CD4-positive, alpha-beta T cell (primary cell): ENCODE measurements at regions not wholly inside any gene's neighbourhood (a gene's known extent, or its start where the extent isn't known, plus 50 kb on each side); places are given as distances from the start of the nearest gene placed in this dataset.
"Not testable (repeated sequence)": the region's sequence is repeated elsewhere in the genome, so short reads cannot be mapped to it uniquely, and the experiment has no call there.

Source experiments
- ATAC-seq: fragments of 200-7000 bp; cut with Tn5 transposase; one replicate; pipeline ENCODE4 v1.10.0; 2022; ENCODE audit warnings: mild to moderate bottlenecking; ENCODE audit not compliant: poor library complexity
- CTCF ChIA-PET: fragments of 350-600 bp; sonication (Branson Sonifier 250); formaldehyde crosslinking; loops from one replicate; lab custom pipeline; 2021; ENCODE audit warnings: antibody characterized with exemption, inconsistent platforms; lab: Charles Lee
- POLR2A ChIA-PET: fragments of 350-600 bp; sonication (Branson Sonifier 250); formaldehyde crosslinking; loops from one replicate; lab custom pipeline; 2021; ENCODE audit warnings: antibody characterized with exemption, inconsistent platforms; lab: Charles Lee
- DNase-seq, 14 experiments: peaks; one replicate each; pipeline ENCODE4 v3.0.0-alpha.2; 2013 to 2020; ENCODE audit warnings: mixed read lengths in 2 of 14
- H3K27ac ChIP-seq, 2 donors: one replicate each; pipeline versions ENCODE4 v1.5.1 to v1.7.0; 2013; ENCODE audit warnings: low read length in 2 of 2, low read depth in 1 of 2, mild to moderate bottlenecking in 1 of 2
- H3K27me3 ChIP-seq, 2 experiments: 1 replicate in 1 of 2; 2 replicates in 1 of 2; pipeline versions ENCODE4 v1.6.1 to v1.7.0; 2013; ENCODE audit warnings: low read length in 2 of 2, control low read depth in 1 of 2, mild to moderate bottlenecking in 1 of 2, moderate library complexity in 1 of 2; ENCODE audit not compliant: insufficient read depth in 2 of 2, control insufficient read depth in 1 of 2
- H3K36me3 ChIP-seq: one replicate; pipeline ENCODE4 v1.6.1; 2013; ENCODE audit warnings: low read length, control low read depth; ENCODE audit not compliant: insufficient read depth
- H3K4me1 ChIP-seq: one replicate; pipeline ENCODE4 v1.6.1; 2013; ENCODE audit warnings: low read length, control low read depth; ENCODE audit not compliant: insufficient read depth
- H3K4me3 ChIP-seq: one replicate; pipeline ENCODE4 v1.5.1; 2013; ENCODE audit warnings: mild to moderate bottlenecking, low read length, moderate library complexity
- H3K9me3 ChIP-seq, 2 experiments: 1 replicate in 1 of 2; 2 replicates in 1 of 2; pipeline versions ENCODE4 v1.6.1 to v1.7.0; 2013; ENCODE audit warnings: low read length in 2 of 2, mild to moderate bottlenecking in 2 of 2, control low read depth in 1 of 2, moderate library complexity in 1 of 2; ENCODE audit not compliant: control insufficient read depth in 1 of 2, insufficient read depth in 1 of 2
- H3K27ac Mint-ChIP-seq: one replicate; pipeline ENCODE4 v1.8.0; 2020; ENCODE audit warnings: mixed read lengths
- H3K27me3 Mint-ChIP-seq: one replicate; pipeline ENCODE4 v1.8.0; 2021; ENCODE audit warnings: mixed read lengths
- H3K36me3 Mint-ChIP-seq: one replicate; pipeline ENCODE4 v1.8.0; 2021; ENCODE audit warnings: low read depth, mixed read lengths
- H3K4me1 Mint-ChIP-seq: one replicate; pipeline ENCODE4 v1.8.0; 2021; ENCODE audit warnings: low read depth, mixed read lengths
- H3K4me3 Mint-ChIP-seq: one replicate; pipeline ENCODE4 v1.8.0; 2020; ENCODE audit warnings: mild to moderate bottlenecking, mixed read lengths
- H3K9me3 Mint-ChIP-seq: one replicate; pipeline ENCODE4 v1.8.0; 2020; ENCODE audit warnings: mixed read lengths
- intact Hi-C, 2 experiments: fragments of 100-400 bp; cut with DNase I in 1 of 2; cut with micrococcal nuclease in 1 of 2; formaldehyde crosslinking; loops; one replicate each; pipeline versions ENCODE4 v1.15.1 to v1.9.0; 2023 to 2025; cut with DNase I, micrococcal nuclease
- TF ChIP-seq, protein P1 (sequence below): fragments of 200-600 bp; IDR thresholded peaks from one replicate; pipeline ENCODE4 v1.8.0; 2022; ENCODE audit warnings: antibody characterized with exemption, mild to moderate bottlenecking

DNA sequence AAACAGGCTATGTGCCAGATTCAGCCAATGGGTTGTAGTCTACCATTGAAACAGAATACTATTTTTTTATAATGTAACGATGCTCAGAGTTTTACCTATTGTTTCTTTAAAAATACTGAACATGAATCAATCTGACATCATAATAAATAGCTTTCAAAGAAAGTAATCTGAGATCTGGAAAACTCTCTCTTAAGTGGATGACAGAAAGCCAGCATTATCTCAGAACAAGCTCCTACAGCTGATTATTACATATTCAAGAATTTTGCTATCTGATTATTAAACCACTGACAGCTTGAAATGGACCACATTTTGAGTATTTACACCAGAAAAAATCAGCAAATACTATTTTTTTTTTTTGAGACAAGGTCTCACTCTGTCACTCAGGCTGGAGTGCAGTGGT is 484.2 kb upstream of the SOX9 start:
- CTCF ChIA-PET, result no interaction called here
- peaks cover 8% of the 10 kb centered on the region for H3K9me3 Mint-ChIP-seq
- no peaks in the 10 kb centered on the region for H3K4me1 ChIP-seq
- H3K4me3 Mint-ChIP-seq, result no peak overlapping the region
- no peaks in the 10 kb centered on the region for H3K4me1 Mint-ChIP-seq
- intact Hi-C loops, result no loop called here
- no peaks in the 10 kb centered on the region for H3K36me3 Mint-ChIP-seq
- POLR2A ChIA-PET, result no interaction called here
- no peaks in the 10 kb centered on the region for H3K36me3 ChIP-seq
- ATAC-seq (no peak), DNase-seq (no peak)
- H3K9me3 ChIP-seq, result no peaks in the 10 kb centered on the region
- H3K4me3 ChIP-seq, result no peak overlapping the region
- no peak overlapping the region for H3K27ac Mint-ChIP-seq
- no peaks in the 10 kb centered on the region for H3K27me3 ChIP-seq
- H3K27ac ChIP-seq, result no peak overlapping the region
- TF ChIP-seq, protein P1, sequence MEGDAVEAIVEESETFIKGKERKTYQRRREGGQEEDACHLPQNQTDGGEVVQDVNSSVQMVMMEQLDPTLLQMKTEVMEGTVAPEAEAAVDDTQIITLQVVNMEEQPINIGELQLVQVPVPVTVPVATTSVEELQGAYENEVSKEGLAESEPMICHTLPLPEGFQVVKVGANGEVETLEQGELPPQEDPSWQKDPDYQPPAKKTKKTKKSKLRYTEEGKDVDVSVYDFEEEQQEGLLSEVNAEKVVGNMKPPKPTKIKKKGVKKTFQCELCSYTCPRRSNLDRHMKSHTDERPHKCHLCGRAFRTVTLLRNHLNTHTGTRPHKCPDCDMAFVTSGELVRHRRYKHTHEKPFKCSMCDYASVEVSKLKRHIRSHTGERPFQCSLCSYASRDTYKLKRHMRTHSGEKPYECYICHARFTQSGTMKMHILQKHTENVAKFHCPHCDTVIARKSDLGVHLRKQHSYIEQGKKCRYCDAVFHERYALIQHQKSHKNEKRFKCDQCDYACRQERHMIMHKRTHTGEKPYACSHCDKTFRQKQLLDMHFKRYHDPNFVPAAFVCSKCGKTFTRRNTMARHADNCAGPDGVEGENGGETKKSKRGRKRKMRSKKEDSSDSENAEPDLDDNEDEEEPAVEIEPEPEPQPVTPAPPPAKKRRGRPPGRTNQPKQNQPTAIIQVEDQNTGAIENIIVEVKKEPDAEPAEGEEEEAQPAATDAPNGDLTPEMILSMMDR, result no peak
- no peaks in the 10 kb centered on the region for H3K27me3 Mint-ChIP-seq

DNA sequence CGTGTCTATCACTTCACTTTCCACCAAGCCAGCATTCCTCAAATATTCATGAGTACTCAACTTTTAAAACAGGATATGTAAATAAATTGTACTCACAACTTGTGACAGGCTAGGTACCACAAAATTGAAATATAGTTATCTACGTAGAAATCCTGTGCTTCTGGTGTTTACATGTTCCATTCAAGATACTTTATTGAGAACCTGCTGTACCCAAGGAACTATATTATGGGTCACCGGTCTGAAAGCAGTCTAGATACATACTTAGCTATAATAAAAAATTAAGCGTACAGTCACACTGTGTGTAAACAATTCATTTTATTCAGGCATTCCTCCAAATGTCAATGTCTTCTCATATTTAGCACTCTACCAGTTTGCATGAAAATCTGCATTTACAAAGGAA is 482.2 kb upstream of the SOX9 start:
- CTCF ChIA-PET, result no interaction called here
- Mint-ChIP-seq H3K4me3 (no peak overlapping the region), H3K27ac (no peak overlapping the region), H3K36me3 (no peaks in the 10 kb centered on the region), H3K4me1 (no peaks in the 10 kb centered on the region), H3K9me3 (peaks cover 9% of the 10 kb centered on the region), H3K27me3 (no peaks in the 10 kb centered on the region)
- DNase-seq, result no peak
- TF ChIP-seq, protein P1, result no peak
- H3K9me3 ChIP-seq, result no peaks in the 10 kb centered on the region
- no peak for ATAC-seq
- H3K27me3 ChIP-seq, result no peaks in the 10 kb centered on the region
- H3K4me1 ChIP-seq, result no peaks in the 10 kb centered on the region
- no peak overlapping the region for H3K4me3 ChIP-seq
- POLR2A ChIA-PET, result no interaction called here
- H3K27ac ChIP-seq, result no peak overlapping the region
- intact Hi-C loops, result no loop called here
- no peaks in the 10 kb centered on the region for H3K36me3 ChIP-seq

DNA sequence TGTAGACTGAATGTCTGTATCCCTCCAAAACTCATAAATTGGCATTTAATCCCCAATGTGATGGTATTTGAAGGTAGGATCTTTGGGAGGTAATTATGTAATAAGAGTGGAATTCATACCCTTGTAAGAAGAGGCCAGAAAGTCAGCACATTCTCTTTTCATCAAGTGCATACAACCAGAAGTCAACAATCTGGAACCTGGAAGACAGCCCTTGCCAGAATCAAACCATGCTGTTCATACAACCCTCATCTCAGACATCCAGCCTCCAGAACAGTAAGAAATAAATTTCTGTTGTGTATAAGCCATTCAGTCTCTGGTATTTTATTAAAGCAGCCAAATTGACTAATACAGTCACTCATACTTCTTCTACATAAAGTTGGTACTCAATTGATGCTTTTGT is 481.0 kb upstream of the SOX9 start:
- Mint-ChIP-seq H3K27ac (no peak overlapping the region), H3K4me1 (no peaks in the 10 kb centered on the region), H3K4me3 (no peak overlapping the region), H3K9me3 (peaks cover 9% of the 10 kb centered on the region), H3K36me3 (no peaks in the 10 kb centered on the region), H3K27me3 (no peaks in the 10 kb centered on the region)
- ChIA-PET CTCF (no interaction called here), POLR2A (interaction anchor here (0.9 kb wide), 1 partner anchor 258 kb away, joined by 3 read pairs; no protein-coding TSS in a partner anchor)
- Histone ChIP-seq H3K27me3 (no peaks in the 10 kb centered on the region), H3K4me3 (no peak overlapping the region), H3K36me3 (no peaks in the 10 kb centered on the region), H3K4me1 (no peaks in the 10 kb centered on the region), H3K27ac (no peak overlapping the region), H3K9me3 (no peaks in the 10 kb centered on the region)
- TF ChIP-seq, protein P1, result no peak
- intact Hi-C loops, result no loop called here
- ATAC-seq (no peak), DNase-seq (no peak)

DNA sequence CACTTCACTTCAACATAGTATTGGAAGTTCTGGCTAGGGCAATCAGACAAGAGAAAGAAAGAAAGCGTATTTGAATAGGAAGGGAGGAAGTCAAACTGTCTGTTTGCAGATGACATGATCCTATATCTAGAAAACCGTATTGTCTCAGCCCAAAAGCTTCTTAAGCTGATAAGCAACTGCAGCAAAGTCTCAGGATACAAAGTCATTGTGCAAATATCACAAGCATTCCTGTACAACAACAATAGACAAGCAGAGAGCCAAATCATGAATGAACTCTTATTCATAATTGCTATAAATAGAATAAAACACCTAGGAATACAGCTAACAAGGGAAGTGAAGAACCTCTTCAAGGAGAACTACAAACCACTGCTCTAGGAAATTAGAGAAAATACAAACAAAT is 473.9 kb upstream of the SOX9 start:
- CTCF ChIA-PET, H3K9me3 ChIP-seq, H3K27me3 Mint-ChIP-seq, H3K36me3 Mint-ChIP-seq, H3K4me3 Mint-ChIP-seq, H3K27ac Mint-ChIP-seq, ATAC-seq, H3K27me3 ChIP-seq, H3K4me3 ChIP-seq, DNase-seq, H3K4me1 Mint-ChIP-seq, H3K4me1 ChIP-seq, intact Hi-C loops, POLR2A ChIA-PET, H3K27ac ChIP-seq, H3K36me3 ChIP-seq: not testable (repeated sequence)
- H3K9me3 Mint-ChIP-seq, result peaks cover 13% of the 10 kb centered on the region

DNA sequence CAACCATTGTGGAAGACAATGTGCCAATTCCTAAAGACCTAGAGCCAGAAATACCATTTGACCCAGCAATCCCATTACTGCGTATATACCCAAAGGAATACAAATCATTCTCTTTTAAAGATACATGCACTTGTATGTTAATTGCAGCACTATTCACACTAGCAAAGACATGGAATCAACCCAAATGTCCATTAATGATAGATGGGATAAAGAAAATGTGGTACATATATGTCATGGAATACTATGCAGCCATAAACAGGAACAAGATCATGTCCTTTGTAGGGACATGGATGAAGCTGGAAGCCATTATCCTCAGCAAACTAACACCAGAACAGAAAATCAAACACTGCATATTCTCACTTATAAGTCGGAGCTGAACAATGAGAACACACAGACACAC is 472.5 kb upstream of the SOX9 start:
- H3K4me1 Mint-ChIP-seq, H3K27ac Mint-ChIP-seq, H3K27me3 ChIP-seq, CTCF ChIA-PET, H3K4me3 ChIP-seq, H3K4me3 Mint-ChIP-seq, H3K4me1 ChIP-seq, ATAC-seq, H3K27me3 Mint-ChIP-seq, H3K36me3 Mint-ChIP-seq, intact Hi-C loops, H3K36me3 ChIP-seq, H3K9me3 ChIP-seq, DNase-seq, POLR2A ChIA-PET, H3K27ac ChIP-seq: not testable (repeated sequence)
- H3K9me3 Mint-ChIP-seq, result peaks cover 12% of the 10 kb centered on the region
